Peyer's patch (tissue), 4 donors: ENCODE measurements at regions not wholly inside any gene's neighbourhood (a gene's known extent, or its start where the extent isn't known, plus 50 kb on each side); places are given as distances from the start of the nearest gene placed in this dataset.

ENCODE experiments used
- CTCF ChIP-seq, 6 experiments: fragments of 450-650 bp in 4 of 6; fragments of 200-600 bp in 2 of 6; sonication (generic) in 1 of 6; IDR thresholded peaks; one replicate each; pipeline ENCODE4 v1.5.1; 2017 to 2019; ENCODE audit warnings: antibody characterized with exemption in 6 of 6, mild to moderate bottlenecking in 3 of 6, moderate library complexity in 1 of 6
- POLR2A ChIP-seq, 2 donors: fragments of 450-650 bp; IDR thresholded peaks; one replicate each; pipeline ENCODE4 v1.5.1; 2017; ENCODE audit warnings: antibody characterized with exemption in 2 of 2, mild to moderate bottlenecking in 2 of 2, moderate library complexity in 2 of 2

GRCh38 chr20:24897974-24898373 is 51.1 kb upstream of the CST7 start:
- TF ChIP-seq CTCF (IDR thresholded peaks at IDR 0.05) (no peak), POLR2A (IDR thresholded peaks at IDR 0.05) (no peak)
